ENCODE measurements at regions not wholly inside any gene's neighbourhood (a gene's known extent, or its start where the extent isn't known, plus 50 kb on each side); places are given as distances from the start of the nearest gene placed in this dataset.

DNA sequence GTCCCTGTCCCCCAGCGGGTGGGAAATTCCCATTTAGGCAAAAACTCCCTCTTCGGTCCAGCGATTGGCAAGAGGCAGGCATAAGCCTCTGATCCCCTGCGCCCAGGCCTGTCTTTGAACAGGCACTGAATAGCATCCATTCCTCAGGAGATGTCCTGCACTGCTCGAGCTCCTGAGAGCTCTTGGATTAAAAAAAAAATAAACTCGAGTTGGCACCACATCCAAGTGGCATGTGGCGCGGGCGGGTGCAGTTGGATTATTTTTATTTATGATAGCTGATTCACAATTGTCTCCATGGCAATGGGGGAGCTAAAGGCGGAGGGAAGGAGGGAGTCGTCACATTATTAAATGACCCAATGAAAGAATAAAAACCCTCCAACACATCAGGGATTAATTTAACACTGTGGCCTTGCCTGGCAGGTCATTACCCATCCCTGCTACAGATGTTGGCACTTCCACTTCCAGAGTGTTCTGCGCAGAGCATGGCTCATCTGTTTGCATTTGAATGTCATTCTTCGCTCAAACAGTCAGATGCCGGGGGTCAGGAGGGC, 207.2 kb downstream of the AACS start:
- DNase-seq: no peak

DNA sequence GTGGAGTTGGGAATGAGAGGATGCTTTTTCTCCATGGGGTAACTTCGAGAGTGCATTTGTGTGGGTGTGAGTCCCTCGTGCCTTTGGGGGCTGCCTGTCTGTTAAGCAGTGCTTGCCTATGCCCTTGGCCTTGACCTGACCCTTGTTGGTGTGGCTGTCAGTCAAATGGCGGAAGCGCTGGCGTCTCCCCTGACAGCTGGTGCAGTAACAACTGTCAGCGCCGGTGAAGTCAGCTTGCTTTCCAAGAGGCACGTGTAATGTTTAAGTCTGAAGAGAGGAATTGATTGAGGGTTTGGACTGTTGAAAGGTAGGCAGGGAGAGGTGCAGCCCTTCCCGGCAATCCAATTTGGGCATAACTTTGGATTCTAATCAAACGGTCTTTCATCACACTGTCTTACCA, 211.3 kb downstream of the AACS start:
- no peak for DNase-seq

DNA sequence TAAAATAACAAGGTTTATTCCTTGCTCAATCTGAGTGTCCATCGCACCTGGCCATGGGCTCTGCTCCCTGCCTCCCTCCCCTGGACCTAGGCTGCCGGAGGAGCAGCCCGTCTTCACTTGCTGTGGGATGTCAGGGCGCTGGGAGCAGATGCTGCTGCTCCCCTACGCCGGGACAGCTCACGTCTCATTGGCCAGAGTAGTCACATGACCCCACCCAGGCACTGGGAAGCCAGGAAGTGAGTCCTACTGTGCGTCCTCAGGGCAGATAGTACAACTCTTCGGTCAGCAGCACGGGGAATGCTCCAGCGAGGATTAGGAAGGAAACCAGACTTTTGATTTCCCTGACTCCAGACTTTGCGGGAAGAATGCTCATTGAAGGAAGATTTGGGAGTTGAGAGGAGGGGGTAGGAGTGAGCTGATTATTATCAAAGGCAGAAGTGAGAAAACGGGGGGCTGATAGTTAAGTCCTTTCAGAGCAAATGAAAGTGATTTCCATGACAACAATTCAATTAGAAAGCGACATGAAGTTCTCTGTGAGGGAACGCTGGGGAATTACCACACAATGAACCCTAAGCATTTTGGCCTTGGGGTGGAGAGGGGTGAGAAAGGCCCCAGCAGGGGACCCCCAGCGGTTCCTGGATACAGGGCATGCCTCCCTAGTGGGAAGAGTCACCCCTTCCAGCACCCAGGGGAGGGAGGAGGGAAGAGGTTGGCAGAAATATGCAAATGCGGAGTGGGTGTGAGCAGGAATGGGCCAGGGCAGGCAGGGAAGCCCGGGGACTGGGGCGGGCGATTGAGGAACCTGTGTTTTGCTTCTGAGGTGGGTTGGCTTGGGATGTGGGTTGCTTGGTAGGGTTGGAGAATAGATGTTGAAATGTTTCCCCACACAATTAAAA, 215.5 kb downstream of the AACS start:
- no peak for DNase-seq

DNA sequence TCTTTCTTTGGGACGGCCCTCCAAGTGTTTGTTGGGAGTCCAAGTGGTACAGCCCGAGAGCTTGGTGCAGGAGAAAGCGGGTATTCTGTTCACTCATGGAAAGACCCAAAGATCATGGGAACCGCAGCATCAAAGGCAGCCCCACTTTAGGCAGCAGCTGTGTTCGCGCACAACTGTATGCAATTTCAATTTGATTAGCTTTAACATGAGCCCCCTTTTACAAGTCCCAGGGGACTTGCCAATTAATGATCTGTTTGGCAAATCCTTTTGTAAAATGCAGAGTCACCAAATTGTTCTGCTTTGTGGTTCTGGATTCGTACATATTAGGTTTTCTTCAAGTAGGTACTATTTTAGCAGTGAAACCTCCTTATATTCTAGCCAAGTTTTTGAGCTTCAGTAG, 217.7 kb downstream of the AACS start:
- no peak for DNase-seq

DNA sequence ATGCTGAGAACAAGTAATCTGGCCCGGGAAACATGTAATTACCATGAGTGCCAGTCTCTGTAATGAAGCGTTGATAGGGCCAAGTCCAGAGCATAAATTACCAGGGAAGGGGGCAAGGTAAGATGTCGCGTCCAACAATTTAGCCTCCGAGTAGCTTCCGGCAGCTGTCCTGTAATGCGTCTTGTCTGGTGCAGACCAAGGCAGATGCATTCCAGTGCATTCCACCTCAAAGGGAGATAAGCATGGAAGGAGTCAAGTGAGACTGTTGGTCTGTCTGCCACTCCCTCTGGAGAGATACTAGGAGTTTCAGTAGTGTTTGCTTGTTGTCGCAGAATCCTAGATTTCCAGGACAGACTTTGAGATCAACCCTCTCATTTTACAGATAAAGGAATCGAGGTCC, 218.3 kb downstream of the AACS start:
- no peak for DNase-seq

DNA sequence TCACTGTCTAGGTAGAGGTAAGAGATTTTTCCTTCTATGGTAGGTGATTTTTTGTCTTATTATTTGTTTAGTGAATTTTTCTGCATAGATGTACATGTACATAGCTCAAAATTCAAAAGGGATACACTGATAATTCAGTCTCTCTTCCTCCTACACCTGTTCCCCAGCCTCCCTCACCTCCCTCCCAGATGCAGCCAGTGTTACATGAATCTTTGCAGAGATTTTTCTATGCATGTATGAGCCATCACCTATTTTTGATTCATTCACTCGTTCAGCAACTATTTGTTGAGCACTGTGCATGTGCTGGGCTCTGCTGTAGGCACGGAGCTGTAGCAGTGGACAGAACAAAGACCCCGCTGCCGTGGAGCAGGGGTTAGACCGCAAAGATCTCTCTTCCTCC, 218.9 kb downstream of the AACS start:
- no peak for DNase-seq

DNA sequence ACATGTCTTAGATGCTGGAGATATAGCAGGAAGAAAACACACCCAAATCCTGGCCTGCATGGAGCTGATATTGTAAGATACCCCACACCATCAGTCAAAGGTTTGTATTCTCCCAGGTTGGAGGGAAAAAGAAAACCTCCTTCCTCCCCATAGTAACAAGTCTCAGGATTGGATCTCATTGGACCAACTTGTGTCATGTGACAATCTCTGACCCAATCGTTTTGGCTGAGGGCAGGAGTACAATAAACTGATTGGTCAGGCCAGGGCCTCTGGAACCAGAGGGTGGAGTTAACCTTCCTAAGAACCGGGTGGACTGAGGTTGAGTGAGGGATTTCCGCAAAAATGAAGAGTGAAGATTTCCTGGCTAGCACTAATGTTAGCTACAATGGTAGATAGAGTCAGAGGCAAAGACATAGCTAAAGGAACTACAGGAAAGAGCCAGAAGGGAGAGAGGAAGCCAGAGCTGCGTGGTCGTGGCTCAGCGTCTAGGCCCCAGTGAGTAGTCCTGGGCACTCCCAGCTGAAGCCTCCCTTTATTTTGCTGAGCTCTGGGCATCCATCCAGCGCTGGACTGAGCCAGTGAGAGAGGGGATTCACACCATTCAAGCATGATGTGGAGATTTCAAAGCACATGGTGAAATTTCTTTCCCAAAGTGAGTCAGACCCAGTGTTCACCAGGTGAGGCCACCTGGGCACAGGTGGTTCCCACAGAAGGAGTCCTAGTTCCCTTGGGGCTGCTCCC, 219.9 kb downstream of the AACS start:
- no peak for DNase-seq

DNA sequence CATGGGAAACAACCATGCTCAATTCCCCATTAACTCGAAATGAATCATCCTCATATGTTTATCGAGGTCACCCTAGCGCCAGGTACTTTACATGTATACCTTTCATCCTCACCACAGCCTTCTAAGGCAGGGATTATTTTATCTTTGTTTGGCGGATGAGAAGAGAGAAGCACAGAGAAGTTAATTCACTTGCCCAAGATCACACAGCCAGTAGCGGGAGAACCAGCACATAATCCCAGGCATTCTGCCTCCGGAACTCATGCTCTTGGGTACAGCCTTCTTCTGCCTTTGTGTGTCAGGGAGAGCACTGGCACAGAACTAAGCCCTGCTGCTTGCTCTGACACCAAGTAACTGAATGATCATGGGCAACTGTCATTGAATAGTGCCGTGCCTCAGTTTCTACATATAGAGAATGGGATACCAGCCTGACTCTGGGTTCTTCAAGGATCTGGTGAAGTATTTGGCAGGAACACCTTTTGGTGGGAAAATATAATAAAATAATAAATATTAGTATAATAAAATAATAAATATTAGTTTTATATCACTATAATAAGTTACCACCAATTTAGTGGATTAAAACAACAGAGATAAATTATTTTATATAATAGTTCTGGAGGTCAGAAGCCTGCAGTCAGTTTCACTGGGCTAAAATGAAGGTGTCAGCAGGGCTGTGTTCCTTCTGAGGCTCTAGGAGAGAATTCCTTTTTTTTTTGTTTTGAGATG, 220.9 kb downstream of the AACS start:
- no peak for DNase-seq

DNA sequence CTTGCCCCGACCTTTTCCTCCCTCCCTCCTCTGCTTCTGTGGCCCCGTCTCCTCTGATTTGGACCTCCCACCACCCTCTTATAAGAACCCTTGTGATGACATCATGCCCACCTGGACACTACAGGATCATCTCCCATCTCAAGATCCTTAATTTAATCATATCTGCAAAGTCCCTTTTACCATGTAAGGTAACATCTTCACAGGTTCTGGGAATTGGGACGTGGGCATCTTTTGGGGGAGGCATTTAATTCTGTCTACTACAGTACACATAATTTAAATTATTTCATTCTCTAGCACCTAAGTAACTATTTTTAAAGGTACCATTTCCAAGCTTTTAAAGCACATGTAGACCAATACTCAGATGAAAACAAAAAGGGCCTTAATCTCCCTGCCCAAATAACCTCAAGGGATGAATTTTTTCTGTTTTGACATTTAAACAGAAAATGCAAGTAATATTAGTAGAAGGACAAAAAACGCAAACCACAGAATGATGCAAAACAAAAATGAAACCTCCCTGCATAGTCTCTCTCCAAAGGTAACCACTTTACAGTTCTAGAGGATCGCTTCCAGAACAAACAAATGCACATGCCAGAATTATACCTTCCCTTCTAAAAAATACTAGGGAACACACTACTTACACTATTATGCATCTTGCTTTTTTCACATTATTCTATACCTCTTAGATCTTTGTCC, 222.1 kb downstream of the AACS start:
- no peak for DNase-seq

DNA sequence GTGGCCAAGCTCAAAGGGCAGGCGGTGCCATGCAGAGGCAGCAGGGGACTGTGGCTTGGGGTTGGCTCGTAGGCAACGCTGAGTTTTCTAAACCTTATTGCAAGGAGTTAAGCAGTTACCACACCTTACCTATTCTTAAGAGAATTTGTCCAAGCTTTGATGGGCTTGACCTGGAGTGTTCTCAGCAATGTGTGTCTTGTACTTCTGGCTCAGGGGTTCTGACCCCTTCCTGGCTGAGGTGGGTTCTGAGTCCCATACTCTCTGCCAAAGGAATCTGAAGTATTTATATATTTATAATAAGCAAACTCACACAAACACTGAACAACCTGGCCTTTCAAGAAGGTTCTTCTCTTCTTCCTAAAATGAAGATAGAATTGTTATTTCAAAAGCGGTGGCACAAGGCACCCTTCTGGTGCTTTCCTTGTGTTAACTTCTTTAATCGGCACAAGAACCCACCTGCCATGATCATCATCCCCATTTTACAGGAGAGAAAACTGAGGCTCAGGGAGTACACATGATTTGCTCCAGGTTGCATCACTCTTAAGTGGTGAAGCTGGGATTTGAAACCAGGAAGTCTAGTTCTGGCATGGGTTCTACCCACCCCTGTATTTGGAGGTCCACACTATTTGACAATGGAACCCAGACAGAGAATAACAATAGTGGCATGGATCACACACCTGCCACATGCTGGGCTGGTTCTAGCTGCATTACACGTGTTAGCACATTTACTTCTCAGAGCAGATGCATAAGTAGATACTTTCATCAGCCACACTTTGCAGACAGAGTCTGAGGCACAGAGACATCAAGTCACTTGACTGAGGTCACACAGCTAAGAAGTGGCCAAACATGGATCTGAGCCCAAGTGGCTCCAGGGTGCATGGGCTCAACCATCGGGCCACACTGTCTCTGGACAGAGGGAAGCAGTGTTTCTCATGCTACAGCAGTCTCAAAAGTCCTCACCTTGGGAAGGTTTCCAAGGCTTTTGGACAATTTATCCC, 224.0 kb downstream of the AACS start:
- DNase-seq: no peak

DNA sequence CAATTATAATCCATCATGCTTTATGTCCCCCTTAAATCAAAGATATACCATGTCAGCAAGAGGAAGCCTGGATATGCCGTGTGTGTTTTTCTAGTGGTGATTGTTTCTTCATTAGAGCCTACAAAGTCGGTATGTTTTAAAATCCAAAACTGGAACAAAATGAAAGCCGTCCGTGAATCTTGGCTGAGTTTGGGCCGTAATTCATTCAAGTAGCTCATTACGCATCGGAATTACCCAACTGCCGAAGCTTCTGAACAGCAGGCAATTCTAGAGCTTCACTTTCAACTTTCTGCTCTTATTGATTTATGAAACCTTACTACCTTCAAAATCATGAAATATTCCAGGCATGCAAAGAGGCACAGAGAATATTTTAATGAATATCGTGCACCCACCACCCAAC, 224.7 kb downstream of the AACS start:
- DNase-seq: no peak

DNA sequence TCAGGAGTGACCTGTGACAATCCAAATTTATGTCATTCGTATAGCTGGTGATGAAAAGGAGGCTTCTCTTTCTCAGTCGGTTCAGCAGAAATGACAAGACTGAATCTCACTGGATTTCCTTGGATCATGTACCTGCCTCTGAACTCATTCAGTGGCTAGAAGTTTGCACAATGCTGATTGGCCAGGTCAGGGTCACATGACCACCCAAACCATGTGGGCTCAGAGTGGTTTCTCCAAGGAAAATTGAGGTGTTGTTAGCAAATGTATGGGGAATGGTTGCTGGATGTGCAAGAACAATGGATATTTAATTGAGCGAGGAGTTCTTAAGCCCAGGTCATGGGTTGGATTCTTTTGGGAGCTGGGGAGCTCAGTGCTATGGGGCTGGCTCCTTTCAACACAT, 227.5 kb downstream of the AACS start:
- DNase-seq: no peak

DNA sequence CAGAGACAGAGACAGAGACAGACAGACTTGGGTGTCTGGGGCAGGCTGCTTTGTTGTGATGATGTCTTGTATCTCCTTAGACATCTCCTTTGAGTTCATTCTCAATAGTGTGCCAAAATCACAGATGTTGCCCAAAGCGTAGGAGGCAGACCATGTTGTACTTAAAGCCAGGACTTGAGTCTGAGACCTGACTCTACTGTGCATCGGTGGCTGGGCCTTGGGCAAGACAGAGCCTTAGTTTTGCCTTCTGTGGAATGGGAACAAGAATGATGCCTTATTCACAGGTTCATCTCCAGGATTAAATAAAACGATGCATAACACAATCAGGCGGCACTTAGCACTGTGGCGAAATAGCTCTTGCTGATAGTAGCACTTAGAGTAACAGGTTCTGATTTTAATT, 230.3 kb downstream of the AACS start:
- no peak for DNase-seq

DNA sequence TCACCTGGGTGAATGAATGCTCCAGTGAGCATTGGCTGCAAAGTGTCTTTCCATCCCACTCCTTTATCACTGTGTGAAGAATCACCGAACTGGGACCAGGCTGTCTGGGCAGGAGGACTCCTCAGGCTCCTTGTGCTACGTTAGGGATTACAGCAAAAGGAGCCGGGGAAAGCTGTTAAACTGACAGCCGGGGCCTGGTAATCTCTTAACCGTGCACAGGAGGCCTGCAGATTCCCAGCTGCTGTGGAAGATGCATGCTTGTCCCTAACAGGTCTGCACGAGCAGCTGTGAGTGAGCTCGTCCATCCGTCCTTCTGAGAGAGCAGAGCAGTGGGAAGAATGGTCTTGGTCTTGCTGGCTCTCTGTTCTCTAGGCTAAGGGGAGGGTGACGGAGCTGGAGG, 231.5 kb downstream of the AACS start:
- no peak for DNase-seq

DNA sequence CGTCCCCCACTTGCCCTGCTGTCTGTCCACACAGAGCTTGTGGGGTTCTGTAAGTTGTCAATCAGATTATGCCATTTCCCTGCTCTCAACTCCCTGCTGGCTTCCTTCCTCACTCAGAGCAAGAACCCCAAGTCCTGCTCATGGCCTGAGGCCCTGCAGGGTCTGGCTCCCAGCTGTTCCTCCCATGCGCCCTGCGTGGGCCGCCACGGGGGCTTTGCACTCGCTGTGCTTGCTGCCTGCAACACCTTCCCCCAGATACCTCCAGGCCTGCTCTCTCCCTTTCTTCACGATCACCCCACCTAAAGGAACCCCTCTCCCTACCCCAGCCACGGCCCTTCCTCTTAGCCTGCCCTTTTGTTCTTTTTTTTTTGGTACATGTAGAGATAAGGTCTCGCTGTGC, 234.6 kb downstream of the AACS start:
- no peak for DNase-seq

DNA sequence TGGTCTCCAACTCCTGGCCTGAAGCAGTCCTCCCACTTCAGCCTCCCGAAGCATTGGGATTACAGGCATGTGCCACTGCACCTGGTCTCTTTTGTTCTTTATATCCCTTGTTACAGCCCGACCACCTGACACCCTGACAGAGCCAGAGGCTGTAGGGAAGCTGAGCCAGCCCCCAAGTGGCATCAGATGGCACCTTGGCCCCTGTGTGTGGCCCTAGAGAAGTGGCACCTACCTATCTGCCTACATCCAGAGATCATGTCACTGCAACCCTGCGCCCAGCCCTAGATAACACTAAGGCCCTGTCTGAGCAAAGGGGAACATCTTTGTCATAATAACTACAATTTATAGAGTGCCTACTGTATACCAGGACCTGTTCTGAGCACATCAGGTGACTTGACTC, 235.0 kb downstream of the AACS start:
- no peak for DNase-seq

DNA sequence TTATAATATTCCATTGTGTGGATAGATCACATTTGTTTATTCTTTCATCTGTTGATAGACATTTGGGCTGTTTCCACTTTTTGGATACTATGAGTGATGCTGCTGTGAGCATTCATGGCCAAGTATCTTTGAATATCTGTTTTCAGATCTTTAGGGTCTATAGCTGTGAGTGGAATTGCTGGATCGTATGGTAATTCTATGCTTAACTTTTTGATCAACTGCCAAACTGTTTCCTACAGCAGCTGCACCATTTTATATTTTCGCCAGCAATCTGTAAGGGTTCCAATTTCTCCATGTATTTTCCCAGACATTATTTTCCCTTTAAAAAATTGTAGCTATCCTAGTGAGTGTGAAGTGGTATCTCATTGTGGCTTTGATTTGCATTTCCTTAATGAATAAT, 238.1 kb downstream of the AACS start:
- DNase-seq: no peak

DNA sequence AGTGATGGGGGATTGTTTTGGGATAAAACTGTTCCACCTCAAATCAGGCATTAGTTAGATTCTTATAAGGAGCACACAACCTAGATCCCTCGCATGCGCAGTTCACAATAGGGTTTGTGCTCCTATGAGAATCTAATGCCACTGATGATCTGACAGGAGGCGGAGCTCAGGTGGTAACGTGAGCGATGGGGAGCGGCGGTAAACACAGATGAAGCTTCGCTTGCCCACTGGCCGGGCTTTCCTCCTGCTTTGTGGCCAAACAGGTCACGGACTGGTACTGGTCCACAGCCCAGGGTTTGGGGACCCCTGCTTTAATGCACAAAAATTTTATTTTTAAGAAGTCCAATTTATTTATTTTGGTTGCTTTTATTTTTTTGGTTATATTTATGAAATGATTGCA, 238.8 kb downstream of the AACS start:
- no peak for DNase-seq

DNA sequence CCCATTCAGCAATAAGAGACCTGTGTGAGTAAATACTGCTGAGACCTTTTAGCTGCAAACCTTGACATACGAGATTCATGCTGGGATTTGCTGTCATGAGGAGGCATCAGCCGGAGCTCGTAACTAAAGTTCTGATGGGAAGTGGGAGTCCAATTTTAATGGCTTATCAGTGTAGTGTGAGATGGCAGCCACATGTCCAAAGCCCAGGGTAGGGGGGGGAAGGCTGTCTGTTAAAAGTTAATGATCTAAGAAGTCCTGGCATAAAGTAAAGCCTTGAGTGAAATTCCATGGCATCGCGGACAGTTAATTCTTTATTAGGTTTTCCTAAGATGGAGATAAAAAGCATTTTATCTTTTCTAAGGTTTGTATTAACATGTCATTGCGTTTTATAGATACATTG, 240.0 kb downstream of the AACS start:
- DNase-seq: no peak

DNA sequence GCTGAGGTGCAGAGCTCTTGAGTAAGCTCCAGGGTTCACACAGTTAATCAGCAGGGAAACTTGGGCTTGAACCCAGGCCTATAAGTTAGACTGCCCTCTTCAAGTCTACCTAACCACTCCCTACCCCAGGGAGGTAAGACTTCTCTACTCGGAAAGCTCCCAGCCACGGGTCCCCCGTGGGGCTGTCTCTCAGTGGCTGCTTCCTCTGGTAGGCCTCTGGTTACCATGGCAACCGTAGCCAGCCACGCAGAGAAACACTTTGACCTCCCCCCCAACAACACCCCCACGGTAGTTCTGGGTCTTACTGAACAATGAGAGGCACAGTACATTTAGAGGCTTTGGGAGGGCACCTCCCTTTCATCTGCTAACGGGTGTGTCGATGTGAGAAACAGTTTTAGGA, 245.2 kb downstream of the AACS start:
- no peak for DNase-seq

DNA sequence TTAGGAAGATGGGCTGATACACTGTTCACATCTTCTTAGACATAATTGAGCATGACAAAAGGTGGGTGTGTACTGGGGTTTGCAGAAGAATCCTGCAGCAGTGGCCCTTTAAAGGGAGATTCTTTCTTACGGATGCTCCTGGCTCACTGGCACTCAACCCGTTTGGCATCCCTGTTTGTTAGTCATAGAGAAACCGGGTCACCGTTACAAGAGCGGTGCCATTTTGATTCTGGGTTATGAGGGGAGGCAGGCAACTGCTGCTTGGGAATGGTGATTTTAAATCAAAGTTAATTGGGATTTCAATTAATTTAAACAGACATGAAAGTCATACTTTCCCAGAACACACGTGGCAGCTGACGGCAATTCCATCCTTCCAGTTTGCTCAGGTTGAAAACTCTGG, 245.8 kb downstream of the AACS start:
- DNase-seq: no peak

DNA sequence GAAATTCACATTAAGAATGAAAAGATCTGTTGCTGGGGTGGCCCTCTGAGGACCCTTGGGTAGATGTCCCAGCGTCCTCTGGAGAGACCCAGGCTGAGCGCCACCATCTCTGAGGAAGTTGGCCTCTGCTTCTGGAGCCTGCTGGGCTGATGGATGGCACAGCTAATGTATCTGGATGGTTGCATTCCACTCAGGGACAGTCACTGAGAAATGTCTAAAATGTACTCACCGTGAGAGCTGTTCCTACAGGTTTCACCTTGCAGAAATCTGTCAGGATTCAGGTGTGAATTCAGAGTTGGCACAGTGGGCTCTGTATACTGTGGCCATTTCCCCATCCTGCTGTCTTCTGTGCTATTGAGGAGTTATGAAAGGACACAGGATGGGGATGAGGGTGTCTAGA, 247.2 kb downstream of the AACS start:
- DNase-seq: no peak

Measured in CD4-positive, alpha-beta T cell treated with Interleukin-4 for 1 hour (primary cell).